GM21717 (cell line): ENCODE measurements at regions not wholly inside any gene's neighbourhood (a gene's known extent, or its start where the extent isn't known, plus 50 kb on each side); places are given as distances from the start of the nearest gene placed in this dataset.
A peak's percentile ranks its signal among the peaks of the same experiment; 100 is the strongest.
"Not testable (repeated sequence)": the region's sequence is repeated elsewhere in the genome, so short reads cannot be mapped to it uniquely, and the experiment has no call there.

ENCODE experiments used
- ATAC-seq: cut with Tn5 transposase; IDR thresholded peaks from one replicate; pipeline ENCODE4 v1.9.1; 2021; ENCODE audit warnings: mild to moderate bottlenecking, moderate library complexity; ENCODE audit not compliant: unreplicated experiment

DNA sequence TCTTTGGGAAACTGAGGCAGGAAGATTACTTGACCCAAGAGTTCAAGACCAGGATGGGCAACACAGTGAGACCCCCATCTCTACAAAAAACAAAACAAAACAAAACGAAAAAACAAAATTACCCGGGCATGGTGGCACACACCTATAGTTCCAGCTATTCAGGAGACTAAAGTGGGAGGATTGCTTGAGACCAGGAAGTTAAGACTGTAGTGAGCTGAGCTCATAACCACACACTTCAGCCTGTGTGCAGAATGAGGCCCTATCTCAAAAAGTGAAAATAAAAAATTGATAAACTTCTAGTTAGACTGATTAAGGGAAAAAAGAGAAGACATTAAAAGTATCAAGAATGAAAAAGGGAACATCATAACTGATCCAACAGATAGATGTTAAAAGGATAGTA is 154.0 kb downstream of the RHOU start:
- ATAC-seq: no peak

DNA sequence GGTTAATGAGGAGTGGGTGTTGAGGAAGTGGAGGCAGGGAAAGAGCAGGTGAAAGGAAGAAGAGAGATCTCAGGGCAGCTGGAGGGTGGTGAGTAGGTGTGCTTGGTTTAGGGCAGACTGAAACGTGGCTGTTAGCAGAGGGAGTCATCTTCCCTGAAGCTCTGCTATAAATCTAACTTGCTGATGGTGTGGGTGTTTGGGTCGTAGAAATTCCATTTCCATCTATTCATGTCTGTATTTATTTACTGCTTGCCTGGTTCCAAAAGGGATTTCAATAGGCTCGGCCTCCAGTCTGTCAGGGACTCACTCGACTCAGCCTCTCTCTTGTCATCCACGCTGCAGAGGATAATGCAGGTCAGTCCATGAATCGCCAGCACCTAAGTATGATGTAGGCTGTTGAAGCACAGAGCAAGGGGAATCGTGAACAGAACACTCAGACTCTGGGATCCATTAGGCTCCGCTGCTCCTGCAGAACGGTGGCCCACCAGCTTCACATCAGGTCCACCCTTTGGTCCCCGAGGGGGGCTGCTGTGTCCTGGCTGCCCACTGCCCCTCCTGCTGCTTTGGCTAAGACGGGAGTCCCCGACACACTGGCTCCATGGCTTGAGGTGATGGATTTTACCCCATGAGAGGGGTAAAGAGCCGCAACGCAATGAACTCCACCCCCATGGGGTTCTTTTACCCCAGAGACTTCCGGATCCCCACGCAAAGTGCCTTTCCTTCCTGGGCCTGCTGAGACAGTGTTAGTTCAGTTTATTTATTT is 156.2 kb downstream of the RHOU start:
- no peak for ATAC-seq

- not testable (repeated sequence) for ATAC-seq
Measured at GRCh38 chr1:228892200-228892599, 156.9 kb downstream of the RHOU start.

GRCh38 chr1:228894442-228894989 is 159.2 kb downstream of the RHOU start:
- ATAC-seq: no peak

DNA sequence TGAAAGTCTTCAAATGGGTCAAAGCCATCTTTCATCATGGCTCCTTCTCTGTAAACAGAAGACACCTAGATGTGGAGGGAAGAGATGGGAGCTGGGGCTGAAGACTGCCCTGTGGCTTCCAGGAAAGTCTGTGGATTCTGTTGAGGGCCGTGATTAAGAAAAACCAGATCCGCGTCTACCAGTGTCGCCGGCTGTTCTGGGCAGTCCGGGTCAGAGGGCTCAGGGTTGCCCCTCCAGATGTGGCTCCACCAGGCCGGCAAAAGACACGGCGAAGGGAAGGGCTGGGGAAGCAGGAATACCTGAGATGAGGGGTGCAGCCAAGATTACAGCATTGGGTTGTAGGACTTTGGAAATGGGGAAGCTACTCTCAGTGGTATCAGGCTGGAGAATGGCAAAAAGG is 162.6 kb downstream of the RHOU start:
- no peak for ATAC-seq

GRCh38 chr1:228898582-228898992 is 163.3 kb downstream of the RHOU start:
- ATAC-seq: peak; percentile 64

- ATAC-seq: no peak
Measured at GRCh38 chr1:228899421-228899956, 164.2 kb downstream of the RHOU start.

DNA sequence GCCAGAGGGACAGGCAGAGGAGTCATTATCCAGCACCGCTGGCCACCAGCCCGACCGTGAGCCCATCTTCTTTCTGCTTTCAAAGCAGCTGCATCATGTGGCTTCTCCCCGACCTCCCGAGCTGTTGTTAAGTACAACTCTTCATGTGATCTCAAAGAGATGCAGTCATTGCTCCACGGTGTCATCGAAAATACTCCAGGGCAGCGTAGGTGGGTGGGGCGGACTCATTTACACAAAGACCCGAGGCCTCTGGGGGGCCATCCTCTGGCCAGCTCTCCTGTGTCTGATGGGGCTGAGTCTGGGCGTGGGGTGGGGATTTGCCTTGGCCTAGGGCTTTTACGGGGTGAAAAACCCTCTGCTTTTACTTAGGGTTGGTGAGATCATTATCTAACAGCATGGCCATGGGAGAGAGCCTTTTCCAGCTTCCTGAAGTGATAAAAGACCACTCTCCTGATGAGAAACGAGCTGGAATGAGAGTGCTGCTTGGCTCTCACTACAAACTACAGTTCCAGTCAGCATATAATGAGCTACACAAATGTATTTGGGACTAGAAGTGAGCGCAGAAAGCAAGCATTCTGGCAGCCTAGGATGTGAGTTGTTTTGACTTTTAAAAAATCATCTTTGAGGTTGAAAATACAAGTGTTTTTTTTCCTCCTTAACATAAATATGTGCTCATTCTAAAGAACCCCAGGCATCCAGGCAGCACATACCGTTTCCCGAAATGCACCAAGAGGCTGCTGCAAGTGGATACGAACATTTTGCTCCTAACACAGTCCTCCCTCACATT is 165.0 kb downstream of the RHOU start:
- no peak for ATAC-seq

DNA sequence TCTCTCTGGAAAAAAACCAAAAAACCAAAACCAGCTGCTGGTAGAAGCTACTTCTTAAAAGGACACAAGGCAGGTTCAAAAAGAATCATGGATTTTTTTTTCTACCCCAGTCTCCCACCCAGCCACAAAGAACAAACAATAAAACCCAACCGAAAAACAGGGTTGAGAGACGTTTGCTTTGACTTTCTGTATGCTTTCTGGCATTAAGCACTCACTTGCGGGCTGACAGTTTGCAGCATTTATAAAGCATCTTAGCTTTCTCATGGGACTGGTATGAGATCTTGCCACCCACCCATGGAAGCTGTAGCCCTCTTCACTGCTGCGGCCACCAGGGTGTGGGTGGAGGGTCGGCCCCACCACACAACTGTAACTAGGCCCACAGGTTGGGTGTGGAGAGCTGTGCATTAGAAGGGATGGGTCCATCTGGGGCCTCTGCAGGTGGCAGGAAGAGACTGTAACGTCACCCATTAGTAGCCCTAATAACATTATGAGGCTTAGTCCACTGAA is 165.7 kb downstream of the RHOU start:
- ATAC-seq: no peak

DNA sequence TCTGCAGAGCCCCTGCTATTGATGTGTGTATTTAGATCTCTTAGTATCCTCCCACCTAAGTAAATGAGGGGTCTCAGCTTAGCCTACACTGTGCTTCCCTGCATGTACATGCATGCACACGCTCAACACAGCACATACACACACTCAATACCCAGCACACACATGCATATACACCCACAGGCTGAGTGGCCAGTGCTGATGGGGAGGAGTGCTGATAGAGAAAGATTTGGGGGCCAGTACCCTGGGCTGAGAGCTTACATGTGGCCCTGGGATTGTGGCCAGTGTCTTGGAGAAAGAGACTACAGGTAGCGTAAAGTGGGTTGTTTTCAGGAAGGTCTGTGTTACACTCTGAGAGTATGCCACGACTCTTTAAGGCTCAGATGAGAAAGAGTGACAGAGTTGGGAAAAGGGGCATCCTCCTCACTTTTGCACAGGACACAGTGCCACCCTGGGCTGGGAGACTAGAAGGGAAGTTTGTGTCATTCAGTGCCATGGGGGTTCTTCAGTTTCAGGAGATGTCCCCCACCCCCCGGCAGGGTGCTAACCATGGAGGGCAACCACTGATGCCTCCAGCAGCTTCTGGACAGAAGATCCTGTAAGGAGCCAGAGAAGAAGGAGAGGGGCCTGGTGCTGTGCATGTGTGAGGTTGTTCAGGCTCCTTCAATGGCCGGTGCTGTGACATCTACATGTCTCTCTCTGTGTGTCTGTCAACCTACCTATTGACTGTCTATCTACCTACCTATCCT is 166.8 kb downstream of the RHOU start:
- no peak for ATAC-seq

DNA sequence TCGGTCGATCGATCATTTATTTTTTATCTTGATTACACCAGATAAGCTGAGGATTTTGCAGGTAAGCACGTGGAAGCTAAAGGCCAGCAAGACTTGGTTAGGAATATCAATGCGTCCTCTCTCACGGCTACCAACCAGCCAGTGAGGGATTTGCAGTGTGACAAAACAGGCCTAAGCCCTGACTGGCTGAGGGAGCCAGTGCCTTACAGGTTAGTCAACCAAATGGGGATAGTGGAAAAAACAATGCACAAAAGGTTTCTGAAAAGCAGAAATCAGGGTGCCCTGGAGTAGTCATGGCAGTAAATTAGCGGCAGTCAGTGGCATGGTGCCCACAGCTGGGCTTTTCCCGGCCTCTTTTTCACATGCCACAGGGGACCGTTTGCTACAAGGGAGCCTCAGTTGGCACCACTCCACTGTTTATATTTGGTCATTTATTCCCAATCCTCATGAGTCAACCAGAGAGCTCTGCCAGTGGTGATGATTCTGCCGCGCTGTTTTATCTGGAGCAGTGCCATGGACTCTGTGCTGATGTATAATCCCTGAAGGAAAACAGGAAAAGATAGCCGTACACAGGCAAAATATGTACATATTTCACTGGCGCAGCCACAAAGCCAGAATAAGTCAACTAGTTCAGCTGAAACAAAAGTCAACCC is 167.6 kb downstream of the RHOU start:
- no peak for ATAC-seq

GRCh38 chr1:228903434-228904071 is 168.3 kb downstream of the RHOU start:
- ATAC-seq: no peak

DNA sequence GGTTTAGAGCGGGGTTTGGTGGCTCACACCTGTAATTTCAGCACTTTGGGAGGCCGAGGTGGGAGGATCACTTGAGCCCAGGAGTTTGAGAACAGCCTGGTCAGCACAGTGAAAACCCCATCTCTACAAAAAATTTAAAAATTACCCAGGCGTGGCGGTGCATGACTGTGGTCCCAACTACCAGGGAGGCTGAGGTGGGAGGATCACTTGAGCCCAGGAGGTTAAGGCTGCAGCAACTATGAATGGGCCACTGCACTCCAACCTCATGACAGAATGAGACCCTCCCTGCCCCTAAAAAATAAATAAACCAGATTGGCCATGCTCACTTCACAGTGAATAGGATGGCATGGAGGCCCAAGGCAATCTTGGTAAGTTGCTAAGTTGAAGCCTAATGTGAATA is 168.9 kb downstream of the RHOU start:
- no peak for ATAC-seq

DNA sequence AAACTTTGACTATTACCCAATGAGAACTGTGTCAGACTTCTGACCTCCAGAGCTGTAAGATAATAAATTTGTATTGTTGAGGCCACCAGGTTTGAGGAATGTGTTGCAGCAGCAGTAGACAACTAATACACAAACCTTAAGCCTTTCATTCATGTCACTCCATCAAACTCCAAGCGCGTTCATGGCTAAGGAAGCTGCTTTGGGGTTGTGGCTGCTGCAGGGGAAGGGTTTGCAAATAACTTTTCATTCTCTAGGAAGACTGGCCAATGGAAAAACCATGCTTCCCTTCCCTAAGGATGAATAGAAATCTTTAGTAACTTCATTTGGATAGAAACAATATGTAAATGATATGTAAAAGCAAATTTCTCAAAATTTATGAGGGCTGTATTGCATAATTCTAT is 170.4 kb downstream of the RHOU start:
- ATAC-seq: no peak

- ATAC-seq: no peak
Measured at GRCh38 chr1:228906223-228906860, 171.1 kb downstream of the RHOU start.

DNA sequence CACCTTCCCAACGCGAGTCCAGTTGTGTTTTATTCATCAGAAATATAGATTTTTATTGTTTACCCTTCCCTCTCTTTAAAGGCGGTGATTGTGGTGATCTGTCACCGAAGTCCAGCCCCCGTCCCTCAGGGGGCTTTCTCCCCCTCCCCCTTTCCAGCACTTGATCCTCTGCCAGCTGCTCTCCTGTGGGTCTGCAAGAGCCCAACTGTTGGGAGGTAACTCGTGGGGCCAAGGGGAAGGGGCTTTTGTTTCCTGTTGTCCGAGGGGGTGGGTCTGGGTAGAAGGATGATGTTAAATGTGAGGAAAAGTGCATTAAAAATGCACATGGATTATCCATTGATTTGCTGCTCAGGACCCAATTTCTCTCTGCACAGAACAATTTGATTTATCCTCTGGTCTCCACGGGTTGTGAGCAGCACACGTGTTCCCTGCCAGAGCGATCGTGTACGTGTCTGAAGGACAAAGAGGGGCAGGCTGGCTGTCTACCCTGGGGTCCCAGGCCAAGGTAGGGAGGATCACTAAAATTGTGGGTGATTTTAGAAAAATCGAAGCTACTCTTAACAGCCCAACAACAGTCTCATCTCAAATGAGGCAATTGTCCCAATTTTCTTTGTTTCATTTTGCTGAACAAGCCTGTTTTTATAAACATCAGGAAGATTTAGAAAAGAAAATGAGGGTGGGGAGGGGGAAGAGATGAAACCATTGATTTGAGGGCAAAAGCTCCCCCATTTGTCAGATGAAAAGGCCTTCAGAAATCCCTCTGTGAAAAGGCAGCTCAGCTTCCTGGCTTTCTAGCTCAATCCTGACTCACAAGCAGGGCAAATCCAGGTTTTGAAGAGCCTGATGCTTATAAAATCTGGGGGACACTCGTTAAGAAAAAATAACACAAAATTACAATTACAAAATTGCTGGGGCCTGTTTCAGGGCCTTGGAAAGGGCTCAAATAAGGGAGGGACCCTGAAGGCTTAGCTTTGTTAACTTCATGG is 176.2 kb downstream of the RHOU start:
- ATAC-seq: no peak

DNA sequence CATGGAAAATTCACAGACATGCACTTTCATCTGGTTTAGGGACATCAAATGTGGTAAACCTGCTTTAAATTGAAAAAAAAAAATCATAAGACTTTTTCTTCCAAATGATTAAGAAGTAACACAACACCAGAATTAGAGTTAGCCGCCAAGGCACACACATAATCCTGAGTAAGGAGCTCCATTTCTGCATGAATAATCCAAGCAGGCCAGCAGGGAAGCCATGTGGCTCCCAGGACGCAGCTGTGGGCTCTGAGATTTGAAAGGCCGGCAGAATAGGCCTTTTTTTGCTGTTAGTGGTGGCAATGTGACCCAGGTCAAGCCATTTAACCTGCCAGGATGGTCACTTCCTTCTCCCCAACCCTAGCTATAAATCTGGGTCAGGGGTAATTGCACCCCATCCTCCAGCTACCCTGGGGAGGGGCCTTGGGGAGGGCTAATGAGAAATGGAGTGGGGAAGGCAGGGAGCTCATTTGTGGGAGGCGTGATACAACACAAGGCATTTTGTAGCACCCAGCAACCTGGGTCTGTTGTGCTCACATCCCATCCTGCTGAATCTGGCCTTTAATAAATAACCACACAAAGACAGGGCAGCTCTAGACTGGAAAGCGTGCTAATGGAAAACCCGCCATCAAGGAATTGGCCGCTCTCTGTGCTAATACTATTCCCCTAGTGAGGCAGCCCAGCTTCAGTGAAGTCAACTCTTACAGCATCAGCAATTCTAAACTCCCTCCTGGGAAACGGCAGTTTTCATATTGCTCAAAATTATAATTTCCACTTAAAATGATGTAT is 178.5 kb downstream of the RHOU start:
- ATAC-seq: no peak
